ENCODE measurements at regions not wholly inside any gene's neighbourhood (a gene's known extent, or its start where the extent isn't known, plus 50 kb on each side); places are given as distances from the start of the nearest gene placed in this dataset.

- H3K4me3 ChIP-seq (ENCODE audit: low read length): no peak overlapping the region
- no peak for DNase-seq (ENCODE audit: low read depth)
- TF ChIP-seq CTCF (IDR thresholded peaks at IDR 0.05; ENCODE audit: insufficient read depth, low read depth, low read length, missing control alignments): no peak
Measured at GRCh38 chr6:156160795-156161165, 616.4 kb upstream of the ARID1B start.

GRCh38 chr6:156160007-156160794 lies 617.0 kb upstream of the ARID1B start:
- no peak for TF ChIP-seq CTCF (IDR thresholded peaks at IDR 0.05; ENCODE audit: insufficient read depth, low read depth, low read length, missing control alignments)
- no peak overlapping the region for H3K4me3 ChIP-seq (ENCODE audit: low read length)
- DNase-seq (ENCODE audit: low read depth): no peak

- DNase-seq (ENCODE audit: low read depth): peak; percentile 4
- TF ChIP-seq CTCF (IDR thresholded peaks at IDR 0.05; ENCODE audit: insufficient read depth, low read depth, low read length, missing control alignments): no peak
- no peak overlapping the region for H3K4me3 ChIP-seq (ENCODE audit: low read length)
Measured at GRCh38 chr6:156154896-156155295, 622.3 kb upstream of the ARID1B start.

GRCh38 chr6:156150391-156150790 lies 626.8 kb upstream of the ARID1B start:
- no peak overlapping the region for H3K4me3 ChIP-seq (ENCODE audit: low read length)
- no peak for DNase-seq (ENCODE audit: low read depth)
- no peak for TF ChIP-seq CTCF (IDR thresholded peaks at IDR 0.05; ENCODE audit: insufficient read depth, low read depth, low read length, missing control alignments)

- H3K4me3 ChIP-seq (ENCODE audit: low read length): no peak overlapping the region
- DNase-seq (ENCODE audit: low read depth): no peak
- no peak for TF ChIP-seq CTCF (IDR thresholded peaks at IDR 0.05; ENCODE audit: insufficient read depth, low read depth, low read length, missing control alignments)
Measured at GRCh38 chr6:156146891-156147290, 630.3 kb upstream of the ARID1B start.

- TF ChIP-seq CTCF (IDR thresholded peaks at IDR 0.05; ENCODE audit: insufficient read depth, low read depth, low read length, missing control alignments): no peak
- no peak overlapping the region for H3K4me3 ChIP-seq (ENCODE audit: low read length)
- DNase-seq (ENCODE audit: low read depth): no peak
Measured at GRCh38 chr6:156131221-156131903, 645.8 kb upstream of the ARID1B start.
